Mesothelial cell of epicardium (in vitro differentiated cells): ENCODE measurements at regions not wholly inside any gene's neighbourhood (a gene's known extent, or its start where the extent isn't known, plus 50 kb on each side); places are given as distances from the start of the nearest gene placed in this dataset.

Experiments used
- DNase-seq, 2 experiments: peaks; one replicate each; pipeline ENCODE4 v3.0.0; 2021; ENCODE audit warnings: low spot score in 2 of 2; ENCODE audit not compliant: unreplicated experiment in 2 of 2
- H3K27ac Mint-ChIP-seq: 2 replicates; pipeline ENCODE4 v1.8.0; 2021; ENCODE audit warnings: mixed read lengths
- H3K27me3 Mint-ChIP-seq: 2 replicates; pipeline ENCODE4 v1.8.0; 2021; ENCODE audit warnings: low read depth, mixed read lengths
- H3K36me3 Mint-ChIP-seq: 2 replicates; pipeline ENCODE4 v1.8.0; 2021; ENCODE audit warnings: mixed read lengths
- H3K4me1 Mint-ChIP-seq: 2 replicates; pipeline ENCODE4 v1.8.0; 2021; ENCODE audit warnings: mixed read lengths
- H3K4me3 Mint-ChIP-seq: 2 replicates; pipeline ENCODE4 v1.8.0; 2021; ENCODE audit warnings: mild to moderate bottlenecking, moderate library complexity, mixed read lengths
- H3K9me3 Mint-ChIP-seq: 2 replicates; pipeline ENCODE4 v1.8.0; 2021; ENCODE audit warnings: mixed read lengths
- TF ChIP-seq, protein P1 (sequence below): fragments of 200-600 bp; sonication (generic); IDR thresholded peaks from one replicate; pipeline ENCODE4 v1.5.0; 2021; ENCODE audit warnings: antibody characterized with exemption; ENCODE audit not compliant: unreplicated experiment

DNA sequence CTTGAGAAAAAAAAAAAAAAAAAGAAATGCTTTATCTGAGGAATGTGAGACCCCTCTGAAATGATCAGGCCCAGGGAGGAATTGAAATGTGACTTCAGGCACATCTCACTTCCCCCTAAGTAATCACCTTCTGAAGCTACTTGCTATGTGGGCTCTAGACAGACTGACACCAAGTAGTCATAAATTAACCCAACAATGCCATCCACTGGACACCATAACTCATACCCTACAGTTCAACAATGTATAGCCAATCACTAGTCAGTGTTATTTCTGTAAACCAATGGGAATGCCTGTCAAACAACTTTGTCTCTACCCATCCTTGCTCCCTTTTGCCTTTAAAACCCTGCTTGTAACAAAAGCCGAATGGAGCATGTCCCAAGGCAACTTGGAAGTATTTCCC is 182.7 kb upstream of the TMPO start:
- Mint-ChIP-seq H3K36me3 (no peaks in the 10 kb centered on the region), H3K4me3 (no peak overlapping the region), H3K4me1 (no peaks in the 10 kb centered on the region), H3K9me3 (no peaks in the 10 kb centered on the region), H3K27ac (no peak overlapping the region), H3K27me3 (no peaks in the 10 kb centered on the region)
- TF ChIP-seq, protein P1, sequence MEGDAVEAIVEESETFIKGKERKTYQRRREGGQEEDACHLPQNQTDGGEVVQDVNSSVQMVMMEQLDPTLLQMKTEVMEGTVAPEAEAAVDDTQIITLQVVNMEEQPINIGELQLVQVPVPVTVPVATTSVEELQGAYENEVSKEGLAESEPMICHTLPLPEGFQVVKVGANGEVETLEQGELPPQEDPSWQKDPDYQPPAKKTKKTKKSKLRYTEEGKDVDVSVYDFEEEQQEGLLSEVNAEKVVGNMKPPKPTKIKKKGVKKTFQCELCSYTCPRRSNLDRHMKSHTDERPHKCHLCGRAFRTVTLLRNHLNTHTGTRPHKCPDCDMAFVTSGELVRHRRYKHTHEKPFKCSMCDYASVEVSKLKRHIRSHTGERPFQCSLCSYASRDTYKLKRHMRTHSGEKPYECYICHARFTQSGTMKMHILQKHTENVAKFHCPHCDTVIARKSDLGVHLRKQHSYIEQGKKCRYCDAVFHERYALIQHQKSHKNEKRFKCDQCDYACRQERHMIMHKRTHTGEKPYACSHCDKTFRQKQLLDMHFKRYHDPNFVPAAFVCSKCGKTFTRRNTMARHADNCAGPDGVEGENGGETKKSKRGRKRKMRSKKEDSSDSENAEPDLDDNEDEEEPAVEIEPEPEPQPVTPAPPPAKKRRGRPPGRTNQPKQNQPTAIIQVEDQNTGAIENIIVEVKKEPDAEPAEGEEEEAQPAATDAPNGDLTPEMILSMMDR: no peak
- DNase-seq: no peak

DNA sequence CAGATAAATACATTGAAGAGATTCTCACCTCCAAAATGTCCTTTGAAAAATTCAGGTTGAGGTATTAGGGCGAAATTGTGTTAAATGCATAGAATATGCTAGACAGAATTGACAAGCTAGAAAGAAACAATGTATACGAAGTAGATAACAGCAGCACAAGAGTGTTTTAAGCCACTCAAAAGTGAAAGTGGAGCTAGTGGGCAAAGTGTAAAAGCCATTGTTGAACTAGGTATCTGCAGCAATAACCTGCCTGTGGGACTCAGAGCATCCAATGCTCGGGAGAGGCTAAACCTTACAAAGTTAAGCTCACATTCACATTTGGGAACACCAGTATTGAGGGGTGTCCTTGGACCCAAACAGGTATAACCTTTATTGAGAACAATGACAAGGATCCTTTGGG is 180.6 kb upstream of the TMPO start:
- H3K9me3 Mint-ChIP-seq: no peaks in the 10 kb centered on the region
- H3K27me3 Mint-ChIP-seq: no peaks in the 10 kb centered on the region
- no peak overlapping the region for H3K4me3 Mint-ChIP-seq
- no peaks in the 10 kb centered on the region for H3K36me3 Mint-ChIP-seq
- no peak overlapping the region for H3K27ac Mint-ChIP-seq
- no peaks in the 10 kb centered on the region for H3K4me1 Mint-ChIP-seq
- TF ChIP-seq, protein P1: no peak
- DNase-seq: no peak

DNA sequence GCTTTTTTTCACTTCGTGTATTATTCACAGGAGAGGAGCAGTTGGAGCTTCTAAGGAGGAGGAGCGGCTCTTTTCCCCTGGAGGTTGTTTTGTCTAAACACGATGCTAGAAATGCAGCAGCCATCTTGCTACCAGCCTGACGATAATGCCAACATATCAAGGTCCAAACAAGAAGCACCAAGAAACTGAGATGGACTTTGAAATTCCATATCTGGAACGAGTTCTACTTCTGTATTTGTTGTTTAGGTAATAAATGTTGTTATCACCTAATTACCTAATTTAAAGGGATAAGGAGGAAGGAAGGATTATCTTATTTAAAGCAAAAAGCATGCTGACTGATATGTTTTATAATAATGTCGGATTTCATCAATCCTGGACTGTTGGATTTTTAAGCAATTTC is 174.4 kb upstream of the TMPO start:
- TF ChIP-seq, protein P1: no peak
- DNase-seq: no peak
- Mint-ChIP-seq H3K4me1 (peaks cover 12% of the 10 kb centered on the region), H3K27me3 (no peaks in the 10 kb centered on the region), H3K4me3 (no peak overlapping the region), H3K27ac (no peak overlapping the region), H3K36me3 (no peaks in the 10 kb centered on the region), H3K9me3 (no peaks in the 10 kb centered on the region)

DNA sequence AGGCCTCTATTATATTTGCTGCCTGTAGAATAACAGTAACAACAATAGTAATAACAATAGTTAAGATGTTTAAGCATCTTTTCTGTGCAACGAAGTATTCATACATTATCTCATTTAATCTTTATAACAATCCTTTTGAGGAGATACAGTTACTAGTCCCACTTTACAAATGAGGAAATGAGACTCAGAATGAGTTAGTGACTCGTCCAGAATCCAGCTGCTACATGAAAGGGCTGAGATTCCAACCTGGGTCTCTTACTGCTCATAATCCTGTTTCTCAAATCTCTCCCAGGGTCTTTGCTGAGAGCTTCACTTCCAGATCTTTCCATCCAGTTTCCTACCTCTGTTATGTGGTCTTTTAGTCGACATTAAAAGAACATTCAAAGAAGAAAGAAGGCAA is 173.7 kb upstream of the TMPO start:
- H3K27me3 Mint-ChIP-seq: no peaks in the 10 kb centered on the region
- H3K4me1 Mint-ChIP-seq: peaks cover 12% of the 10 kb centered on the region
- H3K9me3 Mint-ChIP-seq: no peaks in the 10 kb centered on the region
- no peak for DNase-seq
- H3K36me3 Mint-ChIP-seq: no peaks in the 10 kb centered on the region
- TF ChIP-seq, protein P1: no peak
- H3K27ac Mint-ChIP-seq: no peak overlapping the region
- H3K4me3 Mint-ChIP-seq: no peak overlapping the region

DNA sequence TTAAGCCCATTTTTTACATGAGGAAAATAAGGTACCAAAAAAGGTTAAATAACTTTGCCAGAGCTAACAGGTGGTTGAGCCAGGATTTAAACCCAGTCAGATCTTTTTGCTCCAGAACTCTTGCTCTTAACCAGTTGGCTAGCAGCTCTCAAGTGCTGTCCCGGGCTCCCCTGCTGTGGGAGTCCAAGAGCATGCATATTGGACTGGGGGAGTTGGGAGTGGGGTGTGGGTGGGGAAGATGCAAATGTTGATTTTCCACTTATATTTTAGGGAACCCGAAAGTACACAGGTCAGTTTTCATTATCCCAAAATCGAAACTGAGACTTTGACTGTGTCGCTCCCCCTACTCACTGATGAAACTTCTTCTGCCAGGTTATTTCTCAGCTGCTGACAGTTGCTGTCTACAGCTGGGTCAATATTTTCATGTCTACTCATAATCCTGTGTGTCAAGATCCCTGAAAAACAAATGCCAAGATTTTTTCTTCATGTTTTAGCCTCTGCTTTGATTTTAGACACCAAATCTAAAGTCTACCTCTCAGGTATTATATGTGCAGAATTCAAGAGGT is 172.3 kb upstream of the TMPO start:
- TF ChIP-seq, protein P1: no peak
- H3K27me3 Mint-ChIP-seq: no peaks in the 10 kb centered on the region
- peaks cover 12% of the 10 kb centered on the region for H3K4me1 Mint-ChIP-seq
- no peaks in the 10 kb centered on the region for H3K9me3 Mint-ChIP-seq
- H3K4me3 Mint-ChIP-seq: no peak overlapping the region
- H3K27ac Mint-ChIP-seq: no peak overlapping the region
- DNase-seq: no peak
- H3K36me3 Mint-ChIP-seq: no peaks in the 10 kb centered on the region
